Esophagus squamous epithelium (tissue), 5 donors: ENCODE measurements at regions not wholly inside any gene's neighbourhood (a gene's known extent, or its start where the extent isn't known, plus 50 kb on each side); places are given as distances from the start of the nearest gene placed in this dataset.

ENCODE experiments used
- DNase-seq: peaks from one replicate; lab custom pipeline; 2025; lab: John Stamatoyannopoulos, UW
- H3K27ac ChIP-seq, 4 donors: fragments of 200-600 bp; sonication (generic); one replicate each; pipeline ENCODE4 v1.5.1; 2016 to 2019; ENCODE audit warnings: mild to moderate bottlenecking in 1 of 4
- H3K27me3 ChIP-seq, 4 donors: fragments of 200-600 bp; sonication (generic); 1 replicate in 3 of 4; 2 replicates in 1 of 4; pipeline versions ENCODE4 v1.5.1 to v1.6.0; 2017 to 2021; ENCODE audit warnings: antibody characterized with exemption in 1 of 4
- H3K36me3 ChIP-seq, 3 donors: fragments of 200-600 bp; sonication (generic); one replicate each; pipeline ENCODE4 v1.5.1; 2016 to 2019
- H3K4me1 ChIP-seq, 3 donors: fragments of 200-600 bp; sonication (generic); one replicate each; pipeline ENCODE4 v1.5.1; 2017 to 2019
- H3K4me3 ChIP-seq, 4 donors: fragments of 200-600 bp; sonication (generic); 1 replicate in 3 of 4; 2 replicates in 1 of 4; pipeline ENCODE4 v1.5.1; 2016 to 2019; ENCODE audit warnings: mild to moderate bottlenecking in 2 of 4, moderate library complexity in 1 of 4
- H3K9me3 ChIP-seq, 3 donors: fragments of 200-600 bp; sonication (generic); one replicate each; pipeline ENCODE4 v1.5.1; 2016 to 2019
- POLR2A ChIP-seq, 4 donors: fragments of 450-650 bp; IDR thresholded peaks; one replicate each; pipeline ENCODE4 v1.6.1; 2017; ENCODE audit warnings: antibody characterized with exemption in 4 of 4, mild to moderate bottlenecking in 4 of 4, moderate library complexity in 3 of 4
- WGBS, 2 donors: methylation state at CpG; one replicate each; pipeline ENCODE4 v1.1.5; 2018; 5-methylcytosine and 5-hydroxymethylcytosine counted together
- intact Hi-C: fragments of 100-400 bp; cut with DNase I; formaldehyde crosslinking; loops from one replicate; pipeline ENCODE4 v1.15.0; 2022
- TF ChIP-seq, protein P1 (sequence below), 6 experiments: fragments of 450-650 bp in 4 of 6; fragments of 200-600 bp in 2 of 6; sonication (generic) in 2 of 6; IDR thresholded peaks; one replicate each; pipeline ENCODE4 v1.5.1; 2016 to 2019; ENCODE audit warnings: antibody characterized with exemption in 6 of 6, mild to moderate bottlenecking in 4 of 6, moderate library complexity in 4 of 6
- donor health status: DM: yes; HTN: yes; CAD: no.

DNA sequence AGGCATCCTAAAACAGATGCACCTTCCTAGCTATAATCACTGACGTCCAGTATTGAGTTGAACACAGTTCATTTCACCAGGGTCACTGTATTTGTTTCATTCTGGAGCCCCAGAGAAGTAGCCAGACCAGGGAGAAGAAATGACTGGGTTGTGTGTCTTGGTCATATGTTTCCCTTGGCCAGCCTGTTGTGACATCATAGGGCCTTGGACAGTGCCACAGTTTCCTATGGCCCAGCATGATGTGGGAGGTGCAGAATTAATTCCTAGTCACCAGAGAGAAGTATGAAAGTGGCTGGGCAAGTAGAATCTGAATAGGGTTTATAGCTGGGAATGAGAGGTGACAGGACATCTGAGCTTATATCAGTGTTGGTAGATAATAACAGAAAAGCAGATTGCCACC is 84.0 kb upstream of the ZBED5 start:
- no peak overlapping the region for H3K4me3 ChIP-seq
- TF ChIP-seq, protein P1, sequence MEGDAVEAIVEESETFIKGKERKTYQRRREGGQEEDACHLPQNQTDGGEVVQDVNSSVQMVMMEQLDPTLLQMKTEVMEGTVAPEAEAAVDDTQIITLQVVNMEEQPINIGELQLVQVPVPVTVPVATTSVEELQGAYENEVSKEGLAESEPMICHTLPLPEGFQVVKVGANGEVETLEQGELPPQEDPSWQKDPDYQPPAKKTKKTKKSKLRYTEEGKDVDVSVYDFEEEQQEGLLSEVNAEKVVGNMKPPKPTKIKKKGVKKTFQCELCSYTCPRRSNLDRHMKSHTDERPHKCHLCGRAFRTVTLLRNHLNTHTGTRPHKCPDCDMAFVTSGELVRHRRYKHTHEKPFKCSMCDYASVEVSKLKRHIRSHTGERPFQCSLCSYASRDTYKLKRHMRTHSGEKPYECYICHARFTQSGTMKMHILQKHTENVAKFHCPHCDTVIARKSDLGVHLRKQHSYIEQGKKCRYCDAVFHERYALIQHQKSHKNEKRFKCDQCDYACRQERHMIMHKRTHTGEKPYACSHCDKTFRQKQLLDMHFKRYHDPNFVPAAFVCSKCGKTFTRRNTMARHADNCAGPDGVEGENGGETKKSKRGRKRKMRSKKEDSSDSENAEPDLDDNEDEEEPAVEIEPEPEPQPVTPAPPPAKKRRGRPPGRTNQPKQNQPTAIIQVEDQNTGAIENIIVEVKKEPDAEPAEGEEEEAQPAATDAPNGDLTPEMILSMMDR (IDR thresholded peaks at IDR 0.05) = no peak
- no peak for TF ChIP-seq POLR2A (IDR thresholded peaks at IDR 0.05)
- peaks cover 0 to 7% (median 0%) of the 10 kb centered on the region in 3 donors for H3K4me1 ChIP-seq
- 73 to 81% methylated on average over 1 of the region's 1 CpG for WGBS, 2 donors
- H3K9me3 ChIP-seq = no peaks in the 10 kb centered on the region
- H3K27ac ChIP-seq = no peak overlapping the region
- no peaks in the 10 kb centered on the region for H3K36me3 ChIP-seq
- intact Hi-C loops = no loop called here
- no peak for DNase-seq
- H3K27me3 ChIP-seq = no peaks in the 10 kb centered on the region

DNA sequence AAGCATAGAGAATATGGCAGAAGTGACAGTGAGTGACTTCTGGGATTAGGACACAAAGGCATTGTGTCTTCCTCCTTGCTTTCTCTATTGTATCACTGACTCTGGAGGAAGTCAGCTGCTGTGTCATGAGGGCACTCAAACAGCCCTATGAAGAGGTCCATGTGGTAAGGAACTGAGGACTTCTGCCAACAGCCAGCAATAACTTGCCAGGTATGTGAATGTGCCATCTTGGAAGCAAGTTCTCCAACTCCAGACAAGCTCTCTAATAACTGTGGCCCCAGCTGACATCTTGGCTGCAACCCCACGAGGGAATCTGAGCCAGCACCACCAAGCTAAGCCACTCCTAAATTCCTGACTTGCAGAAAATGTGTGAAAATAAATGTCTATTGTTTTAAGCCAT is 83.6 kb upstream of the ZBED5 start:
- intact Hi-C loops = no loop called here
- no peak for DNase-seq
- H3K27ac ChIP-seq = no peak overlapping the region
- TF ChIP-seq POLR2A (IDR thresholded peaks at IDR 0.05) = no peak
- TF ChIP-seq, protein P1 (IDR thresholded peaks at IDR 0.05) = no peak
- H3K36me3 ChIP-seq = no peaks in the 10 kb centered on the region
- no peak overlapping the region for H3K4me3 ChIP-seq
- no peaks in the 10 kb centered on the region for H3K9me3 ChIP-seq
- H3K27me3 ChIP-seq = no peaks in the 10 kb centered on the region
- 27 to 33% methylated on average over 1 of the region's 1 CpG for WGBS, 2 donors
- H3K4me1 ChIP-seq = peaks cover 0 to 7% (median 0%) of the 10 kb centered on the region in 3 donors

DNA sequence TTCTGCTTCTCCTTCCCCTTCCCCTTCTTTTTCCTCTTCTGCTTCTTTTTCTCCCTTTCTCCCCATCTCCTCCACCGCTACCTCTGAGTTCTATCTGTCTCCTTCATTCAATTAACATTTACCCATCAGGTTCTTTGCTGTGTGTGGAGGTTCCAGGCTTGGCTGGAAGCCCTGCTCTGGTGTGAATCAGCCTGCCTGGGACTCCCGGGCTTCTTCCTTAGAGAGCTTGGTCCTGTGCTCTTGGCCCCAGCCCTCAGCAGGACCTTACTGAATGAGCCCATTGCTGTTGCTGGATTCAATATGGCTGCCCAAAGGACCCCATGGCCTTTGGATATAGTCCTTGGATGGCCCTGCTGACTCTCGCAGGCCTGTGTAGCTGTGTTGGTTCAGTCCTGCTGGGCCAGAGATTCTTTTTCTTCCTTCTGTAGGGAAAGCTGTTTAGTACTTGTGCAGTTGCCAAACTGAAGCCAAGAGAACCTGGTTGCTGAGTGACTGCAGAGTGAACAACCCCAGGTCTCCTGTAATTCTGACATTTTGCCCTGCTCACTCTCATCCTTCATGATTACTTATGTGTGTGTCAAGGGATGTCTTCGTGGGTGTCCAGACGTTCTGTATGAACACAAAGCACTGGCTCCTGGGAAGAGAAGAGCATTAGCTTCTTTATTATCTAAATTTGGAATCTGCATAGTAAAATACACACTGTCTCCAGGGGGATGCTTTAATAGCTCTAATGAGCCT is 81.0 kb upstream of the ZBED5 start:
- Histone ChIP-seq H3K36me3 (no peaks in the 10 kb centered on the region), H3K27ac (no peak overlapping the region), H3K9me3 (no peaks in the 10 kb centered on the region), H3K4me1 (peaks cover 0 to 17% (median 0%) of the 10 kb centered on the region in 3 donors), H3K4me3 (no peak overlapping the region), H3K27me3 (no peaks in the 10 kb centered on the region)
- intact Hi-C loops = loop anchor here (5.0 to 10.0 kb wide), 2 partner anchors 83 to 846 kb away; no protein-coding TSS in a partner anchor
- no peak for DNase-seq
- TF ChIP-seq POLR2A (IDR thresholded peaks at IDR 0.05) = no peak
- TF ChIP-seq, protein P1 (IDR thresholded peaks at IDR 0.05) = no peak
- 81 to 96% methylated on average over 3 to 4 of the region's 5 CpGs for WGBS, 2 donors

DNA sequence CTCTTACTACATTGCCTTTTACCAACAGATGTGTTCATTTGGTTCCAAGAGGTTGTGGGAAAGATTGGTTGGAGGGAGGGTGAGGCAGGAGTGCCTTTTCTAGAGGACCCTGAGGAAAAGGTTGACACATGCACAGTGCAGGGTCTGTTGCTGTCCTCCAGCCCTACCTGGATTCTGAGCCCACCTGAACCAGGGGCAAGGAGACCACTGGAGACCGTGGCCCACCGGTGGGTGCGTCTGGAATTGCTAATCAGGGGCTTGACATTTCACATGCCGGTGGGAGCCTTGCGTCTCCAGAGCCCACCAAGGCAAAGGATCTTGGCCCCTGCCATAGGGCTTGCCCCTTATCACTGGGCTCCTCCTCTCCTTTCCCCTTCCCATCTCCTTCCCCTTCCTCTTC is 80.4 kb upstream of the ZBED5 start:
- Histone ChIP-seq H3K27ac (no peak overlapping the region), H3K36me3 (no peaks in the 10 kb centered on the region), H3K27me3 (no peaks in the 10 kb centered on the region), H3K9me3 (no peaks in the 10 kb centered on the region), H3K4me1 (peaks cover 0 to 23% (median 3%) of the 10 kb centered on the region in 3 donors), H3K4me3 (no peak overlapping the region)
- TF ChIP-seq, protein P1 (IDR thresholded peaks at IDR 0.05) = no peak
- TF ChIP-seq POLR2A (IDR thresholded peaks at IDR 0.05) = no peak
- 88 to 95% methylated on average over 5 of the region's 5 CpGs for WGBS, 2 donors
- no peak for DNase-seq
- intact Hi-C loops = loop anchor here (5.0 to 10.0 kb wide), 2 partner anchors 84 to 847 kb away; no protein-coding TSS in a partner anchor

DNA sequence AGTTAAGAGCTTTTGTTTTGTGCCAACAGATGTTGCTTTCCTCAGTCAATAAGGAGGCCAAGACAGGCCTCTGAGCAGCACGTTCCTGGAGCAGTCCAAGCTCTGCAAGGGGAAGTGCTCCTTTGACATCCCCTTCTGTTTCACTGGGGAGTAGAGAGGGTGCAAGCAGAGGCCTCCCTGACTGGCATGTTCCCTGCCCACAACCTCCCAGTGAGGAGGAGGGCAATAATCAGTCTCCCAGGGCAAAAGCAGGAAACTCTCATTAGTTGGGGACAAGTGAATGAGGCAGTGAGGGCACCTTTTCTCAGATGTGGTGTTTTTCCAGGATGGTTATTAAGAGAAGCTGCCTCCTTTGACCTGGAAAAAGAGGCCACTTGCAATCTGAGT is 79.5 kb upstream of the ZBED5 start:
- H3K27me3 ChIP-seq = no peaks in the 10 kb centered on the region
- intact Hi-C loops = loop anchor here (5.0 to 10.0 kb wide), 2 partner anchors 85 to 847 kb away; no protein-coding TSS in a partner anchor
- H3K36me3 ChIP-seq = no peaks in the 10 kb centered on the region
- no peaks in the 10 kb centered on the region for H3K9me3 ChIP-seq
- no peak overlapping the region for H3K4me3 ChIP-seq
- no peak for DNase-seq
- peaks cover 0 to 31% (median 6%) of the 10 kb centered on the region in 3 donors for H3K4me1 ChIP-seq
- H3K27ac ChIP-seq = no peak overlapping the region
- 50 to 60% methylated on average over 1 of the region's 1 CpG for WGBS, 2 donors
- no peak for TF ChIP-seq POLR2A (IDR thresholded peaks at IDR 0.05)
- TF ChIP-seq, protein P1 (IDR thresholded peaks at IDR 0.05) = no peak
